ENCODE measurements at regions not wholly inside any gene's neighbourhood (a gene's known extent, or its start where the extent isn't known, plus 50 kb on each side); places are given as distances from the start of the nearest gene placed in this dataset.
"Not testable (repeated sequence)": the region's sequence is repeated elsewhere in the genome, so short reads cannot be mapped to it uniquely, and the experiment has no call there.

GRCh38 chr22:22759371-22759770 lies 115.0 kb downstream of the GGTLC2 start:
- no peak for DNase-seq

GRCh38 chr22:22759889-22760546 lies 115.6 kb downstream of the GGTLC2 start:
- DNase-seq = no peak

- no peak for DNase-seq
Observed at GRCh38 chr22:22761606-22761962, 117.2 kb downstream of the GGTLC2 start.

- no peak for DNase-seq
Observed at GRCh38 chr22:22761963-22762772, 117.8 kb downstream of the GGTLC2 start.

DNA sequence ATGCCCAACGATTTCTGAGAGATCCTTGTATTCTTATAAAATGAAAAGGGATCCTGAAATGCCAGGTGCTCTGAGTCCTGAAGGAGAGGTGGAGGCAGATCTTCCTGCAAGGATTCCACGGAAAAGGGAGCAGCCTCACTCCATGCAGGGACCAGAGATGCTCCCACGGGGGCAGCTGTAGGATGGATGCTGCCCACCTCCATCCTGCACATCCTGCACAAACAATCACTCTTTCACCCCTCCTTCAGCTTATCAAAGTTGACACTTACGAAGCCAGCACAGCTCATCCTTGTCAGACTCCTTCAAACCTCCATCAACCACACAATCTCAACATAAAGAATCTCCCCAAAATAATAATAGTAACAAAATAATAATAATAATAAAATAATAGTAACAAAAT lies 119.1 kb downstream of the GGTLC2 start:
- no peak for DNase-seq

GRCh38 chr22:22764085-22764484 lies 119.7 kb downstream of the GGTLC2 start:
- no peak for DNase-seq

GRCh38 chr22:22767876-22768602 lies 119.6 kb upstream of the IGLL5 start:
- DNase-seq = no peak

- no peak for DNase-seq
Observed at GRCh38 chr22:22768885-22769284, 118.7 kb upstream of the IGLL5 start.

GRCh38 chr22:22769434-22770279 lies 118.0 kb upstream of the IGLL5 start:
- no peak for DNase-seq

GRCh38 chr22:22770280-22770871 lies 117.2 kb upstream of the IGLL5 start:
- DNase-seq = peak; percentile 48

DNA sequence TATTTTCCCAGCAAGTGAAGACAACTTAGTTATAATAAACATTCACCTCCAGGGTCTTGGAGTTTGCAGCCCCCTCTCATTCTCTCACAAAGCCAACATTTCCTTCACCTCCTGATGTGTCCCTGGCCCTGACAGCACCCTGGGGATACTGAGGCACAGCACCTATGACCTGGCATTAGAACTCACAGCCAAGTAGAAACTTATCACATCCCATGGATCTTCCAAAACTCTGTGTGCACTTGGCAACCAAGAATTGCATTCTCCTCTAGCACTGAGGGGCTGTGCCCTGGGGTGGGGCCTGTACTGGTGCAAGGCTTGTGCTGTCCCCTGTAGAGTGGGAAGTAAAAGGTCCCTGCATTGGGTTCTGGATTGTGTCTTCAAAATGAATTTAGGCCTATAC lies 116.7 kb upstream of the IGLL5 start:
- no peak for DNase-seq

GRCh38 chr22:22771696-22772377 lies 115.8 kb upstream of the IGLL5 start:
- no peak for DNase-seq

GRCh38 chr22:22772396-22772795 lies 115.2 kb upstream of the IGLL5 start:
- DNase-seq = no peak

GRCh38 chr22:22772883-22773282 lies 114.7 kb upstream of the IGLL5 start:
- DNase-seq = no peak

- no peak for DNase-seq
Observed at GRCh38 chr22:22773427-22773826, 114.2 kb upstream of the IGLL5 start.

DNA sequence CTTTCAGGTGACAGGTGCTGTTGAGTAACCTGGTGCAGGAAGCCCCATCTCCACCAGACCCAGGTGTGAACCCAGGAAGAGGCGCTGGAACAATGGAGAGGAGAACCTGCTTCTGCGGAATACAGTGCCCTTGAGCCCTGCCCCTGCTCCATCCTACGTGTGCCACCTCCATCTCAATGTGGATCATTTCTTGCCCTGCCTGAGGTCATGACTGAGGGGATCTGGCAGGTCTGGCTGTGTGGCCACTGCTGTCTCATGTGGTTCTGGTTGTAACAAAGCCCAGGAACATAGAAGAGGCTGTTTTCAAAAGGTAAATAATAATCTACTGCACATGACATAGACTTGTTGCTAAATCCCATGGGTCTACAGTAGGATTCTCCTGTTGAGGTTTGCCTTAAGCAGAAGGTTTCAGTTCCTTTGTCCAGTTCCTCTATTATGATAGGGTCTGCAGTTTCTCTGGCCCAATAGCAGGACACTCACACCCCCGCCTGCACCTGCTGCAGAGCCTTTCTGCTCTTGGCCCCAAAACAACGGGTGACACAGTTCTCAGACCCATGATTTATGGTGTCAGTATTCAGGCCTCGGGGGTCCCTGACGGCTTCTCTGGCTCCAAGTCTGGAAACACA lies 113.5 kb upstream of the IGLL5 start:
- DNase-seq = no peak

GRCh38 chr22:22774762-22775161 lies 112.9 kb upstream of the IGLL5 start:
- DNase-seq = not testable (repeated sequence)

DNA sequence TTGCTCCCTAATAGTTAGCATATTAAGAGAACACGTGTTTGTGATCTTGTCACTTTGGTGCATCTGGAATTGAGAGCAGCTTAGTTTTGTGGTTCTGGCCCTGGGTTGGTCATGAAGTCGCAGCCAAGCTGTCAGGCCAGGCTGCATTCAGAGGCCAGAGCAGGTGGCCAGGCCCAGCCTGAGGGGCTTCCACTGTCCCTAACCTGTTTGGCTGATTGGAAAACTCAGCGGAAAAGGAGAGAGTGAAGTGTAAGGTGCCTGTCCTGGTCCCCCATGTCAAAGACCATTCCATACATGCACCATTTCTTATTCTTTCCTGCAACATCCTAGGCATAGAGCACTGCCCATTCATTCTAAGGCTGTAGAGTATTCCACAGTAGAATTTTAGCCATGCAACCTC lies 111.5 kb upstream of the IGLL5 start:
- DNase-seq = no peak

GRCh38 chr22:22779213-22779612 lies 108.4 kb upstream of the IGLL5 start:
- no peak for DNase-seq

DNA sequence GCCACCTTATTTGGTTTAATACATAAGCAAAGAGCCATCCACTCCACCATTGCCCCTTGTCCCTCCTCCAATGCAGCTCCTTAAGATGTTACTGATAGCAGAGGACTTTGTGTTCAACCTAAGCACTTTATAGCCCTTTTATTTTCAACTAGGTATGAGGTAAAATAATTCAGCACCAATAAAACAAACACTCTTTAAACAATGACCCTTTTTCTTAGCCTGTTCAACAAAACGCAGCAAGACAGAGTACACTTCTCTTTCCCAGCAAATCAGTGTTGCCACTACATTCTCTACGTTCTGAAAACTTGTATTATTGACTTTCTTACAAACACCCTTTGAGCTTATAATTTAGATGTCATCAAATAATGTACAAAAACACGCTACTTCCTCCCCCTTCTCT lies 104.0 kb upstream of the IGLL5 start:
- no peak for DNase-seq

DNA sequence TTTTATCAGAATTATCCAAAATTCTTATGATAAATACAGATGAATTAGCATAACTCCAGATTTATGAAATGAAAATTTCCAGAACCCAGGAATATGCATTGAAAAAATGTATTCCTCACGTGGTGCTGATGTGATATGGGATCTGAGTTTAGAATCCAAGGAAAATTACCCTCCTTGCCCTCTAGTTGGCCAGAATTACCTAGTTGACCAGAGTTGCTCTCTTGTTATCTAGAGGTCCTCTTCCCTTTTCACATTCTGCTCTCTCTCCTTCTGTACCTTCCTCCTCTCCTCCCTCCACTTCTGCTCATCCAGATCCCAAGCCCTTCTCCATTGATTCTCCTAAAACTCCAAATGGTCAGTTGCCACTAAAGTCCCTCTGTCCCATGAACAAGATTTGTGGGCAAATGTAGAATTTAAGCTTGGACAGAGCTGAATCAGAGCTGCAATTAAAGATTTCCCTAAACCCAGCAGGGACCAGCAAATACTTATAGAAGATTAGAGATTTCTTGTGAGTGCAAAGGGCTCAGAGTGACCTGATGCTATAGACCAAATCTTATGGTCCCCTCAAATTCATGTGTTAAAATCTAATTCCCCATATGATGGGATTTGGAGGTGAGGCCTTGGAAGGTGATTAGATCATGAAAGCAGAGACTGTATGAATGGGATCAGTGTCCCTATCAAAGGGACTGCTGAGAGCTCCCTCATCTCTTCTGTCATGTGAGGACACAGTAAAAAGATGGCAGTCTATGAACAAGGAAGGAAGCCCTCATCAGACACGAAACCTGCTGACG lies 103.2 kb upstream of the IGLL5 start:
- no peak for DNase-seq
